Thoracic aorta (tissue), 2 donors: ENCODE measurements at regions not wholly inside any gene's neighbourhood (a gene's known extent, or its start where the extent isn't known, plus 50 kb on each side); places are given as distances from the start of the nearest gene placed in this dataset.

Experiments used
- ATAC-seq: fragments of 150-250 bp; one replicate; pipeline ENCODE4 v1.8.0; 2017; ENCODE audit warnings: low read depth; ENCODE audit not compliant: insufficient number of reproducible peaks, low FRiP score
- DNase-seq: peaks from one replicate; pipeline ENCODE4 v3.0.0-alpha.2; 2020; ENCODE audit warnings: low spot score
- H3K27ac ChIP-seq, 2 donors: fragments of 200-600 bp; sonication (generic); 1 replicate in 1 of 2; 2 replicates in 1 of 2; pipeline ENCODE4 v1.5.1; 2016; ENCODE audit warnings: mild to moderate bottlenecking in 2 of 2, moderate library complexity in 2 of 2
- H3K27me3 ChIP-seq: fragments of 200-600 bp; sonication (generic); replicated peaks from 2 replicates; pipeline ENCODE4 v1.6.0; 2016; ENCODE audit warnings: mild to moderate bottlenecking; ENCODE audit not compliant: insufficient read depth
- H3K36me3 ChIP-seq: fragments of 200-600 bp; sonication (generic); one replicate; pipeline ENCODE4 v1.5.1; 2016
- H3K4me1 ChIP-seq, 2 donors: fragments of 200-600 bp; sonication (generic); 1 replicate in 1 of 2; 2 replicates in 1 of 2; pipeline versions ENCODE4 v1.5.1 to v1.6.0; 2016; ENCODE audit warnings: low read depth in 2 of 2, mild to moderate bottlenecking in 1 of 2; ENCODE audit not compliant: control insufficient read depth in 1 of 2
- H3K4me3 ChIP-seq: fragments of 200-600 bp; sonication (generic); 2 replicates; pipeline ENCODE4 v1.5.1; 2016; ENCODE audit warnings: mild to moderate bottlenecking
- H3K9me3 ChIP-seq: fragments of 200-600 bp; sonication (generic); 2 replicates; pipeline ENCODE4 v1.5.1; 2016
- CTCF ChIP-seq: fragments of 200-600 bp; sonication (generic); IDR thresholded peaks from one replicate; pipeline ENCODE4 v1.5.1; 2019; ENCODE audit warnings: antibody characterized with exemption

- H3K4me1 ChIP-seq, result no peaks in the 10 kb centered on the region
Measured at GRCh38 chr21:35268817-35269216, 219.7 kb upstream of the RUNX1 start.

GRCh38 chr21:35268261-35268660 is 219.2 kb upstream of the RUNX1 start:
- ATAC-seq, result no peak
- H3K27me3 ChIP-seq, result no peaks in the 10 kb centered on the region
- H3K9me3 ChIP-seq, result no peaks in the 10 kb centered on the region
- no peak overlapping the region for H3K4me3 ChIP-seq
- no peak for DNase-seq
- H3K4me1 ChIP-seq, result no peaks in the 10 kb centered on the region
- TF ChIP-seq CTCF, result no peak
- no peak overlapping the region for H3K27ac ChIP-seq
- no peaks in the 10 kb centered on the region for H3K36me3 ChIP-seq

More at GRCh38 chr21:35268817-35269216, 219.7 kb upstream of the RUNX1 start:
- TF ChIP-seq CTCF, result no peak
- H3K36me3 ChIP-seq, result no peaks in the 10 kb centered on the region
- H3K4me3 ChIP-seq, result no peak overlapping the region
- DNase-seq (no peak), ATAC-seq (no peak)
- no peaks in the 10 kb centered on the region for H3K27me3 ChIP-seq
- H3K9me3 ChIP-seq, result no peaks in the 10 kb centered on the region
- H3K27ac ChIP-seq, result no peak overlapping the region

GRCh38 chr21:35266546-35266945 is 217.4 kb upstream of the RUNX1 start:
- Histone ChIP-seq H3K36me3 (no peaks in the 10 kb centered on the region), H3K27me3 (no peaks in the 10 kb centered on the region), H3K27ac (no peak overlapping the region), H3K4me1 (no peaks in the 10 kb centered on the region), H3K4me3 (no peak overlapping the region), H3K9me3 (no peaks in the 10 kb centered on the region)
- no peak for TF ChIP-seq CTCF
- ATAC-seq (no peak), DNase-seq (no peak)

- Histone ChIP-seq H3K27me3 (no peaks in the 10 kb centered on the region), H3K4me1 (no peaks in the 10 kb centered on the region), H3K9me3 (no peaks in the 10 kb centered on the region), H3K4me3 (no peak overlapping the region), H3K27ac (no peak overlapping the region), H3K36me3 (no peaks in the 10 kb centered on the region)
- no peak for TF ChIP-seq CTCF
- ATAC-seq (no peak), DNase-seq (no peak)
Measured at GRCh38 chr21:35265170-35265877, 216.2 kb upstream of the RUNX1 start.

GRCh38 chr21:35259457-35259856 is 210.4 kb upstream of the RUNX1 start:
- H3K36me3 ChIP-seq, result no peaks in the 10 kb centered on the region
- no peak for TF ChIP-seq CTCF
- H3K27ac ChIP-seq, result no peak overlapping the region

More at GRCh38 chr21:35259457-35259856, 210.4 kb upstream of the RUNX1 start:
- H3K4me3 ChIP-seq, result no peak overlapping the region
- no peaks in the 10 kb centered on the region for H3K27me3 ChIP-seq
- DNase-seq (no peak), ATAC-seq (no peak)
- H3K9me3 ChIP-seq, result no peaks in the 10 kb centered on the region
- H3K4me1 ChIP-seq, result peaks cover 10 to 17% of the 10 kb centered on the region in 2 donors
